ENCODE measurements at regions not wholly inside any gene's neighbourhood (a gene's known extent, or its start where the extent isn't known, plus 50 kb on each side); places are given as distances from the start of the nearest gene placed in this dataset.

DNA sequence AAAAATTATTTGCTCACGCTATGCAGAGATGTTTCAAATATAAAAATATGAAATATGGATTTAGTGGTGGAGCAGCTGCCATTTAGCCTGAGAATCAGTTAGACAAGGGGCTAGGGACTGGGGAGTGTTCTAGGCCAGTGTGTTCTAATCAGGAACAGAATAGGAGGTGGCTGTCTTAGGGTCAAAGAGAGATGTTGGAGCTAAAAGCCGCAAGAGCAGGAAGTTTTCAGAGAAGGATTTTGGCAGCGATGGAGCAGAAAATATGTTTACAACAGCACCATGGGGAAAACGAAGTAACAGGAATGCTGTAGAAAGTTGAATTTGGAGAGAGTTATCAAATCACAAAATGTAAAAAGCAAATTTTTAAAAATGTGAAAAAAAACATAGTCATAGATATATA is 314.0 kb upstream of the SEMA3A start:
- DNase-seq (ENCODE audit: low read depth in 4 of 4, low spot score in 3 of 4) = no peak

DNA sequence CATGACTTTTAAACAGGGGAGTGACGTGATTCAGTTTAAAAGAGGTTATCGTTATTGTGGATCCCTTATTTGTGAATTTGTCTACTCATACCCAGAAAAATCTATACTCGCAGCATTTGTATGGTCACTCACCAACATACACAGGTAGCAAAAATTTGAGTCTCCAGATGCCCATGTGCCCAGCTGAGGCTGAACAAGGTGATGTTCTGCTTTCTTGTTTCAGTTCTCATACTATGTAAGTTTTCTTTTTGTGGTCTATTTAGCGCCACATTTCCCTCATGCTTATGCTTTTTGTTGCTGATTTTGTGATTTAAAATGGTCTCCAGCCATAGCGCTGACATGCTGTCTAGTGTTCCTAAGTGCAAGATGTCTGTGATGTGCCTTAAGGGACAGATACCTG is 312.9 kb upstream of the SEMA3A start:
- DNase-seq (ENCODE audit: low read depth in 4 of 4, low spot score in 3 of 4) = no peak

DNA sequence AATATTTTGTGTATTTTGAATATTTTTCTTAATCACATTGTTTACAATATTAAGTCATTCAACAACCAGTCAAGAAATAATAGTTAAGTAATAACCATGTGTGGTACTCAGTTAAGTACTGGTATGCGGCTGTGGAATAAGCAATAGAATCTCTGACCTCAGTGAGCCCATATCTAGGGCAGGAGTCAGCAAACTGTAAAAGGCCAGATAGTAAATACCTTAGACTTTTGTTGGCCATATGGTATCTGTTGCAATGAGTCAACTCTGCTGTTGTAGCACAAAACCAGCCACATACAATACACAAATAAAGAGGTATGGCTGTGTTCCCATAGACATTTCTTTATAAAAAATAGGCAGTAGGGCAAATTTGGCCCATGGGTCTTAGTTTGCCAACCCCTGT is 311.6 kb upstream of the SEMA3A start:
- DNase-seq (ENCODE audit: low read depth in 4 of 4, low spot score in 3 of 4) = no peak

DNA sequence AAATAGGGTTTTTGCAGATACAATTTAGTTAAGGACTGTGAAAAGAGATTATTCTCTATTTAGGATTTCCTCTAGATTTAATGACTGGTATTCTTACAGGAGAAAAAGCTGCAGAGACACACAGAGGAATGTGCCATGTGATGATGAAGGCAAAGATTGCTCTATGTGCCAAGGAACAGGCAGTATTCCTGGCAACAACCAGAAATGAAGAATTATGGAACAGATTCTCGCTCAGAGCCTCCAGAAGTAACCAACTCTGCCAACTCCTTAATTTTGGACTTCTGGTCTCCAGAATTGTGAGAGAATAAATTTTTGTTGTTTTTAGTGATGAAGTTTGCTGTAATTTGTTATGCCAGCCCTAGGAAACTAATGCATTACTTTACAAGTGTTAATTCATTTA is 307.6 kb upstream of the SEMA3A start:
- no peak for DNase-seq (ENCODE audit: low read depth in 4 of 4, low spot score in 3 of 4)

DNA sequence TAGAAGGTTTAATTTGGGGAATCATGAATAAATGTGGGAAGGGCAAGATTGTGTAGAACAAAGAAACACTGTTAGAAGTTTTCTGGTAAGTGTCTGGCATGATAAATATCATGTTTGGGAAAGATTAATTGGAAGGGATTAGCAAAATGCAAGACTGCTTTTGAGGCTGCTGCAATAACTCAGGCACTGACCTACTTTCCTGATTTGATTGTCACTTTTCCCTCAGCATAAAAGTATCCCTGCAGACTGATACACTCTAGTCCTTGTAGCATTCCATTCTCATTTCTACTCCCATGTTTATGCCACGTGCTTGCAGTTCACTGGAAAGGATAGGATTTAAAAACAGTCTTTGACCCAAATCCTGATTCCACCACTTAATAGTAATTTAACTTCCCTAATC is 303.3 kb upstream of the SEMA3A start:
- no peak for DNase-seq (ENCODE audit: low read depth in 4 of 4, low spot score in 3 of 4)

DNA sequence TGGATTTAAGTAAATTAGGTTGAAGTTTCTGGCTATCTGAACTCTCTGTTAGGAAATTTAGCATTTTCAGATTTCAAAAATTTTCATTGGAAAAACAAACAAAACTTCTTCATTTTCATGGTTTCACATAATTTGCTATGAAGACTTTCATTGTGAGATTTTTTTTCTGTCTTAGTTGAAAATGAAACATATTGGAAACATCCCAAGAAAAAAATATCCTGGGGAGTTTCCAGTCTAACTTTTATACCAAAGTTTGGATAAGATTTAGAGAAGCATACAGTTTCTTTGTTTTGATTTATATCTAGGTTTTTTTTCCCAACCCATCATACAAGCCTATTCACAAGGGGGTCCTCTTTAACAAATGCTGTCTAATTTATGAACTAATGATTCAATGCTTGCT is 300.5 kb upstream of the SEMA3A start:
- DNase-seq (ENCODE audit: low read depth in 4 of 4, low spot score in 3 of 4) = no peak

DNA sequence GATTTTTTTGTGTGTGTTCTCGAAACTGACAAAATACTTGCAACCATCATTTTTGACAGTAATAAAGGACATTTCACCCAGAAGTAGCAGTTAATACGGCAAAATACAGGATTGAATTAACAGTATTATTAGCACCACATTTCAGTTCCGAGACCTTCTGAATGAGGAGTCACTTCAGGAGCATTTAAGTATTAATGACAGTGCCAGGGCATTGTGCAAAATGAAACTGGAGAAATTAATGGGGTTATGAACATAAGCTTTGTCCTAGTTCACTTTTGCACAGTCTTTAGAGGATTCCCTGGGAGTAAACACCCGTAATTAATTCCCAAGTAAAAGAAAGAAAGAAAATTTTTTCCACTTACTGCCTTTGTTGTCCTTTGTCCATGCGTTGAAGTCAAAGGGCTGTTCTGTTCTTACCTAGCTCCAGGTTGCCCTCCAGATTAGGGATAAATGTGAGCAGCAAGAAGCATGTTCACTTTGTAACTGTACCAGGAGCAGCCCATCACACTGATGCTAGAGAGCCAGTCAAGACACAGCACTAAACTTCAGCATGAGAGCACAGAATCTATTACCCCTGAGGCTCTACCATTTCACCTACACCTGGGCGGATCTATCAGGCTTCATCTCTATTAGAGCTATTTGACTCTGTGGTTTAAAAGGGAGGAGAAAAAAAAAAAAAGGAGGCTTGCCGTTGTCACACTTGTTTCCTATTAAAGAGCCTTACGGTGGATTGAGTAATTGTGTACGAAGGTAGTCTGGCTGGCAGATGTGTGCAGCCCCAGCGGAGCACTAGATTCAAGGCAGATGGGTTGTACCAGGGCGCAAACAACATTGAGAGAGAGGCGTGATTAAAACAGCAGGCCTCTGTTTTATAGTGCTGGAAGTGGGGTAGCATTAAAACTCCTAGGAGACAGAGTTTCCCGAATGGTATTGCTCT is 297.8 kb upstream of the SEMA3A start:
- no peak for DNase-seq (ENCODE audit: low read depth in 4 of 4, low spot score in 3 of 4)

DNA sequence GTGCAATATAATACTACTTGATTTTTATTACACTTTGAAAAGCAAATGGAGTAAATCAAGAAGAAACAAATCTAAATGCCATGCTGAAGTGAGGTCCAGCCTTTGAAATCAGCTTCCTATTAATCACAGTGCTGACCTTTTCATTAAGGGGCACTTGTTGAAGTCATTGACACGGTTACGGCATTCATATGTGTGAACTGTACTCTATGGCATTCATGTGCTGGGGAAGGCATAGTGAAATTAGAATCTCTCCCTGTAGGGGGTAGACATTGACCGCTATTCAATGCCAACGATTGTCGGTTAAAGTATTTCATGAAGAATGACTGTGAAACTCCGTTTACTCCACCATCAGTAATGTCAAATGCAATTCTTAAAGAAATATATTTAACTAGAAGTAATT is 296.1 kb upstream of the SEMA3A start:
- no peak for DNase-seq (ENCODE audit: low read depth in 4 of 4, low spot score in 3 of 4)

DNA sequence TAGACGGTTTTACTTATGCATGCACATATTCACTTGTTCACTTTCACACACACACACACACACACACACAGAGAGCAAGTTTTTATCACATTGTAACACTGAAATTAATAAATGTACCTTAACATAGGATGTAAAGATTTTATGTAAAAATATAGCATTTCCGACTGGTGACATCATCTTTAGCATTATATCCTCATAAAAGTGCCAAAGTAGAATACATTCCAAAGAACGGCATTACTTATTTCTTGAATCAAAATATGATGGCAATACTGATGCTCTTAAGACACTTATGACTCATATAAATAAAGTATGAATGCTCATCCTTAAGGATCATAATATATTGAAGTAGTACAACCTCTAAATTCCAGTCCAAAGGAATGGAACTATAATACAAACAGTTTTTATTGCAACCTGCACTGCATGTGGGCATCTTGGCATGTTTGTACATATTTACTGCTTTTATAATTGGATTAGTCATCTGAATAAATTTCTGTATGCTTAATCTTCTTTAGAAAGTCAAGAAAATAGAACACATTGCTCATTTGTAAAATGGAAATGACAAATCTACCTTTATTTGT is 290.0 kb upstream of the SEMA3A start:
- DNase-seq (ENCODE audit: low read depth in 4 of 4, low spot score in 3 of 4) = no peak

DNA sequence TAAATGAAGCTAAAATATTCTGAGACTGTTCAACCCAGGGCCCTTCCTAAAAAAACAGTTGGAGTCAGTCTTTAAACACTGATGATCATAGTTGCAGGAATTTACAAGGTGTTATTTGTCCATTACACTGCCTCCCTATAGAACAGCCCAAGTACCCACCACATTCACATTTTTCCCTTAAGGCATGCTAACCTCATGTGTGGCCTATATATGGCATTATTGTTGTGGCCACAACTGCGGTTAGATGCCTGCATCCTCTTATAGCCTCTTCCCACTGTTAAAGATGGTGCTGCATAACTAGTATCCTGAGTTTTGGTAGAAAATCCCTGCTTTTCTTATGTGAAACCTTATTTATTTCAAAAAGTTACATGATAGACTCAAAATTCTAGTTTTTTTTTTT is 287.9 kb upstream of the SEMA3A start:
- DNase-seq (ENCODE audit: low read depth in 4 of 4, low spot score in 3 of 4) = no peak

DNA sequence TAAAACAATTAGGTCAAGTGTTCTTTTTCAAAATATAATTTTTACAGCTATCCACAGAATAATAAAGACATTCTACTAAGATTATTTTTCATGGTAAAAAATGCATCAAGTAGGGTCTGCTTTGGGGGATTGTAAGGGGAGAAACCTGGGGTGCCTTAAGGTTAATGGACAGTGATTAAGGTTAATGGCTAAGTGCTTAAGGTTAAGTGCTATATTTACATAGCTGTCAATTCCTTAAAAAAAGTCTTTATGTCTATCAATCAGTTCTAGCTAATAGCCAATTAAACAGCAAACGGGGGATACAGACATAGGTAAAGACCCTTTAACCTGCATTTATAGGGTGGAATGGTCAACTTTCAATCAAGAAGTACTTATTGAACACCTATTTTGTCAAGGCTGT is 284.5 kb upstream of the SEMA3A start:
- DNase-seq (ENCODE audit: low read depth in 4 of 4, low spot score in 3 of 4) = no peak

DNA sequence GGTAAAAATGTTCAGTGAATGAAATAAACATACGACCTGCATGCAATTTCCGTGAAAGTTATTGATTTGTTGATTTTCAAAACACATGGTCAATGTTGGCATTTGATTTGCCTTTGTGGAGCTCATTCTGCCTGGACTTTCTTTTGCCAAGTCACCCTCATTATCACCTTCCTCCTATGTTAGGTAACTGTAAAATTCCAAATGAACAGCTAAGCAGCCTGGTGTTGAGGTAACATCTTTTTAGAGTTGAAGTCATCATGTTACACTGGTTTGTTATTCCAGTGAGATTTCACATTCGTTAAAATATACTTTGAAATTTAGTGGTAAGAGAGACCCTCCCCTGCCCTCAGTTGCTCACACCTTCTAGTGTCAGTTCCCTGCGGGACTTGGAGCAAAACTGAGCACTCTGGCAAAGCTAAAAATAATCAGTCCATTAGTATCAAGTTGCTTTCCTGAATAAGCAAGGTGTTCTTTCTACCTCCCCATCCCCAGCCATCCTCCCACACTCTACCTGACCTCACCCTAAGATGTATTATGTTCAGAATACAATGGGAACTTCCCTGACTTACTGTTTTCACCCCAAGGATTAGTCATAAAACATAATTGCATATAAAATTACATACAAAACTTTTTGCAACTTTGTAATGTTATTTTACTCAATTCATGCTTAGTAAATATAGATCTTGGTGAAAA is 283.3 kb upstream of the SEMA3A start:
- no peak for DNase-seq (ENCODE audit: low read depth in 4 of 4, low spot score in 3 of 4)

DNA sequence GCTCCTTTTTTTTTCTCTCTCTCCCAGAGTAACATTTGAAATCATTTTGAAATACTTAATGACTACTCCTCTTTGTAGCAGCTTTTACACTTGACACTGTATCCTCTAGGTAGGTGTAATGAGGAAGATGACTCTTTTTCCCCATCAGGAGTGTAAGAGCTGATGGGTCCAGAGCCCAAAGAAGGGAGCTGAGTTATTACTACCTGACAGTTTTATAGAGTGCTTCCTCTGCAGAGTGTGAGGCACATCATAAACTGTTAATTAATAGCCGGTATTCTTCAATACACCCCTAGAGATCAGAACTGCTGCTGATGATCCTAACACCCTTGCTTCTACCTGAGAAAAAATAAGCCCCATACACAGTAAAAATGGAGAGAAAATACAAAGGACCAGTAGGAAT is 279.8 kb upstream of the SEMA3A start:
- DNase-seq (ENCODE audit: low read depth in 4 of 4, low spot score in 3 of 4) = no peak

DNA sequence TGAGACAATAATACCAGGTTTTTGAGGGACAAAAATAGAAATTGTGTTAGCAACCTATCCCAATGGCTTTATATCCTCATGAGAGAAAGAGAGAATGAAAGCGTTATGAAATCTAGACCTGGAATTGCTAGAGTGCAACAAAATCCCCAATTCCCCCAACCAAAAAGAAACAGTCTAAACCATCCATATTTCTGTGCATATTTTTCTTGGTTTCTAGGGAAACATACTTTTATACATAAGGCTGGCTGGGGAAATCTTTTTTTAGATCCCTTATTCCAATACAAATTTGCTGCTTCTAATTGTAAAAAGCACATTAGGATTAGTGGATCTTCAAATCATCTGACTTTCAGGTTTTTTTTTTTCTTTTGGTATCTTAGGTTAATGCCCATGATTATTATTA is 277.0 kb upstream of the SEMA3A start:
- DNase-seq (ENCODE audit: low read depth in 4 of 4, low spot score in 3 of 4) = no peak

DNA sequence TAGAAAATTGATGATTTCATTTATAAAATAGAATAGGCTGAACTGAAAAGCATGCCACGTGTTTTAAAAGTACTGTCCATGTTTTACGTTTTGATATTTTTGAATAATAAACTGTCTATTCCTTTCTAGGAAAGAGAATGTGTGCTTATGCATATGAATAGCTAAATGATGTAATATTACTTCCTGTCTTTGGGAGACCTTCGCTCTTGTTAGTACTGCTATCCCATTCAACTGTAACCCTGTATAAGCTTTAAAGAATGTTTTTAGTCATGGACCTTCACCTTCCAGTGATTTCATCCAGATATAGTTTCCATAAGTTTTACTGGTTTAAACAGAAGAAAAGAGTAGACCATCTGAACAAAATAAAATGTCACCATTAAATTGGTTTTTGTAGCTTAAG is 274.4 kb upstream of the SEMA3A start:
- no peak for DNase-seq (ENCODE audit: low read depth in 4 of 4, low spot score in 3 of 4)

DNA sequence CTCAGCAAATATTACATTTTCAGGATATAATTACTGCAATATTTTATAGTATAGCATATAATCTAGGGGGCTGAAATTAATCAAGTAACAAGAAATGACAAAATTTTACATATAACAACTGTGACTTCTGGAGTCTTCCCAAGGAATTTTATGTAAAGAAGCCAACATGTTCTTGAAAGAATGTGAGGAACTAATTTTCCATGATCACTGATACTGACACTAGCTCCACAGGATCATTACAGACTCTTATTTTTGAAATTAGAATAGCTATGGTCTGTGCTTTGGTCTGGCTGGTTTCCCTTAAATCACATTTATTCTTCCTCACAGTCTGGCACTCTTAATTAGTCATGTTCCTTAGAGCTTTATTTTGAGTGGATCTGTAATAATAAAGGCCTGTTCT is 267.7 kb upstream of the SEMA3A start:
- DNase-seq (ENCODE audit: low read depth in 4 of 4, low spot score in 3 of 4) = no peak

DNA sequence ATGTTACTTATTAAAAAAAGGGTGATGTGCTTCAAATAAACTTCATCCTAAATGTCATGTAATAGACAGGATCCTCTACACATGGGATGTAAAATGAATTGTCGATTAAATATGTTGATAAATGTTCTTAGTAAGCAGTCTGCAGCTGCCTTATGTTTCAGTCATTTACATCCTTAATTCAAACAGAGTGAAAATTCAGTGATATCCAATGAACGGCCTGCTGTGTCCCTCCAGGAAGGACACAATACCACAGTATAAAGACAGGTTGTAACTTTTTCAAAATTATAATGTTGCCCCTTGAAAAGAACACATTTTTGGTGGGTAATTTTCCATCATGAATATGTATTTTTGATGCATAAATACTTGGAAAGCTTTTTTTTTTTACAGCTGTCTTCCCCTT is 266.5 kb upstream of the SEMA3A start:
- no peak for DNase-seq (ENCODE audit: low read depth in 4 of 4, low spot score in 3 of 4)

DNA sequence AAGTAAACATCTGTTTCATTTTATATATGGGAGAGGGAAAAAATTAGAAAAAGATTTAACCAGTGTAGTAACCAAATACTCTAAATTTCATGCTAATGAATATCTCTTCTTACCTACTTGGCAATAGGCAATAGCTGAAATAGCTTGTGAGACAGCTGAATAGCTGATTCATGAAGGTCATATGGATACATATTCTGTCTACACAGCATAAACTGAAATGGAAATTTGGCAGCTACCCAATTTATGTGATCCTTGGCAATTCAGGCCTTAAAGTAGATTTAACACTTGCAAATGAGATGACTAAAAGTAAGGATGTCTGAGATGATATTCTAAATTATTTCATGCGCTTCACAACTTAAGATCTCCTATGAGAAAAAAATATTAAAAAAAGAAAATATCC is 261.2 kb upstream of the SEMA3A start:
- DNase-seq (ENCODE audit: low read depth in 4 of 4, low spot score in 3 of 4) = no peak

DNA sequence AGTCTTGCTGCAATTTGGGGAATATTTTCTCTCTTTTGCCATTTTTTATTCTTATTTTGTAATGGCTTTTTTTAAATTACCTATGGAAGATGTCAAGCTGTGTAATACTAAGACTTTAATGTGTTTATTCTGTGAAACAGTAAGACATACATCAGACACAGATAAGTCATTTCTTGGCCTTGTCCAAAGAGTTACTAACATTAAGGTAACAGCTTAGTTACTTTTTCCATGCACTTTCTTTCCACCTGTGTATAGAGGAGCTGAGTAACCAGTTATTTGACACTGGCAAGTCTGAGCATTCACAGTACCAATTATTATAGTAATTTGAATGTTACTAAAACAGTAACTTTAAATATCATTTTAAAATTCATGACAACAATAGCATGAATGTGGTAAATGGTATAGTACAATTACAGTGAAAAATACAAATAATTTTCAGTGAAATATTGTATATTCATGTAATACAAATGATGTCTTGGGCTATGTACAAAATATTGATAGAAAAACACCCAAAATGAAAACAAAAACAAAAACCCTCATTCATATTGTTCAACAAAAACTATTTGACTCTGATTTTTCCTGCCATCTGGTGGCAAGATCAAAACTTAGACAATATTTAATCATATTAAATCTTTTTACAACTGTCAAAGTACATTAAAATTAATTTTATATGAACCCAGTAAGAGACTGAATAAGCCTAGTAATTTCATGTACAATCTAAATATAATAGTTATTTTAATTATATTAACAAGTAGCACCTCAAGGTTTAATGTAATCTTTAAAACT is 259.8 kb upstream of the SEMA3A start:
- no peak for DNase-seq (ENCODE audit: low read depth in 4 of 4, low spot score in 3 of 4)

DNA sequence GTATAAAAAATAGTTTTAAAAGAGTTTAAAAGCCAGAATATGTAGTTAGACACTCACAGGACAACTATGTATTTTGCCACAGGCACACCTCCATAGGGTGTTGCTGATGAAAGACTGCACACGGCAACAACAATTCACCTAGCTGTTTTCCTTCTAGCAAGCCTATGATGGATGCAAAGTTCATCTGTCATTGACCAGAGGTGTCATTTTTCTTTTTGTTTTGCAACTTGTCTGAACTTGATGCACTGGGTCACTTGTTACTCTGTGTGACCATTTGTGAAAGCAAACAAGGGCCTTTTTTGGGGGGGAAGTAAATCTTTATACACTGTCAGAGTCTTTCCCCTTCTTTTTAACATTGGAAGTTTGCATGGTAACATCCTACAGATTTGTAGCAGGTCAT is 258.0 kb upstream of the SEMA3A start:
- no peak for DNase-seq (ENCODE audit: low read depth in 4 of 4, low spot score in 3 of 4)

DNA sequence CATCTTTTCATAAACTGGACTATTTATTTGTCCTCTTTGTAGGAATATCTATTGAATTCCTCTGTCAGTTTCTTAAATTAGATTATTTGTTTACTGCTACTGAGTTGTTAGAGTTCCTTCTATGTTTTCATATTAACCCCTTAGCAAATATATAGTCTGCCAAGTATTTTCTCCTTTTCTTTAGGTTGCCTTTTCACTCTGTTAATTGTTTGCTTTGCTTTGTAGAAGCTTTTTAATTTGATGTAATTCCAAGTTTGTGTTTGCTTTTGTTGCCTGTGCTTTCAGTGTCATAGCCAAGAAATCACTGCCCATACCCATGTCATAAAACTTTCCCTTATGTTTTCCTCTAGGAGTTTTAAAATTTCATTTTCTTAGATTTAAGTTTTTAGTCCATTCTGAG is 256.2 kb upstream of the SEMA3A start:
- DNase-seq (ENCODE audit: low read depth in 4 of 4, low spot score in 3 of 4) = no peak

All from left renal pelvis (tissue), 4 donors.